ENCODE measurements at regions not wholly inside any gene's neighbourhood (a gene's known extent, or its start where the extent isn't known, plus 50 kb on each side); places are given as distances from the start of the nearest gene placed in this dataset.

- no peaks in the 10 kb centered on the region for H3K27me3 ChIP-seq (ENCODE audit: control insufficient read depth, insufficient read depth, low read length)
- H3K4me3 ChIP-seq (ENCODE audit: low read length in 3 of 3): no peak overlapping the region
- intact Hi-C loops (cut with DNase I): no loop called here
- DNase-seq (no peak), FAIRE-seq (no peak)
- TF ChIP-seq CTCF (IDR thresholded peaks at IDR 0.05; ENCODE audit: borderline replicate concordance, extremely low read depth, insufficient read depth): no peak
- H3K4me1 ChIP-seq (ENCODE audit: control insufficient read depth in 2 of 3, insufficient read depth in 2 of 3, low read depth in 1 of 3, low read length in 3 of 3): no peaks in the 10 kb centered on the region
- no peak overlapping the region for H3K9ac ChIP-seq (ENCODE audit: low read length in 3 of 3)
- H3K9me3 ChIP-seq (ENCODE audit: control insufficient read depth in 2 of 3, insufficient read depth in 1 of 3, low read length in 3 of 3): peaks cover 0 to 8% (median 0%) of the 10 kb centered on the region in 3 donors
- H3K36me3 ChIP-seq (ENCODE audit: control insufficient read depth in 2 of 3, insufficient read depth in 3 of 3, low read length in 3 of 3): no peaks in the 10 kb centered on the region
- H3K27ac ChIP-seq (ENCODE audit: low read depth in 2 of 2, low read length in 2 of 2): no peak overlapping the region
Measured at GRCh38 chr1:83017701-83018100, 981.2 kb downstream of the TTLL7 start.

GRCh38 chr1:83017276-83017675 is 981.7 kb downstream of the TTLL7 start:
- DNase-seq (no peak), FAIRE-seq (no peak)
- intact Hi-C loops (cut with DNase I): no loop called here
- H3K27ac ChIP-seq (ENCODE audit: low read depth in 2 of 2, low read length in 2 of 2): no peak overlapping the region
- H3K36me3 ChIP-seq (ENCODE audit: control insufficient read depth in 2 of 3, insufficient read depth in 3 of 3, low read length in 3 of 3): no peaks in the 10 kb centered on the region
- H3K27me3 ChIP-seq (ENCODE audit: control insufficient read depth, insufficient read depth, low read length): no peaks in the 10 kb centered on the region
- no peak overlapping the region for H3K9ac ChIP-seq (ENCODE audit: low read length in 3 of 3)
- no peaks in the 10 kb centered on the region for H3K4me1 ChIP-seq (ENCODE audit: control insufficient read depth in 2 of 3, insufficient read depth in 2 of 3, low read depth in 1 of 3, low read length in 3 of 3)
- H3K4me3 ChIP-seq (ENCODE audit: low read length in 3 of 3): no peak overlapping the region
- TF ChIP-seq CTCF (IDR thresholded peaks at IDR 0.05; ENCODE audit: borderline replicate concordance, extremely low read depth, insufficient read depth): no peak
- peaks cover 0 to 8% (median 0%) of the 10 kb centered on the region in 3 donors for H3K9me3 ChIP-seq (ENCODE audit: control insufficient read depth in 2 of 3, insufficient read depth in 1 of 3, low read length in 3 of 3)

- no peak for FAIRE-seq
- Histone ChIP-seq H3K4me1 (ENCODE audit: control insufficient read depth in 2 of 3, insufficient read depth in 2 of 3, low read depth in 1 of 3, low read length in 3 of 3) (no peaks in the 10 kb centered on the region), H3K9ac (ENCODE audit: low read length in 3 of 3) (no peak overlapping the region), H3K27ac (ENCODE audit: low read depth in 2 of 2, low read length in 2 of 2) (no peak overlapping the region), H3K27me3 (ENCODE audit: control insufficient read depth, insufficient read depth, low read length) (no peaks in the 10 kb centered on the region), H3K4me3 (ENCODE audit: low read length in 3 of 3) (no peak overlapping the region), H3K36me3 (ENCODE audit: control insufficient read depth in 2 of 3, insufficient read depth in 3 of 3, low read length in 3 of 3) (no peaks in the 10 kb centered on the region), H3K9me3 (ENCODE audit: control insufficient read depth in 2 of 3, insufficient read depth in 1 of 3, low read length in 3 of 3) (peaks cover 0 to 8% (median 0%) of the 10 kb centered on the region in 3 donors)
- intact Hi-C loops (cut with DNase I): no loop called here
- DNase-seq: no peak
- TF ChIP-seq CTCF (IDR thresholded peaks at IDR 0.05; ENCODE audit: borderline replicate concordance, extremely low read depth, insufficient read depth): no peak
Measured at GRCh38 chr1:83016354-83016849, 982.5 kb downstream of the TTLL7 start.

- no peaks in the 10 kb centered on the region for H3K4me1 ChIP-seq (ENCODE audit: control insufficient read depth in 2 of 3, insufficient read depth in 2 of 3, low read depth in 1 of 3, low read length in 3 of 3)
- H3K4me3 ChIP-seq (ENCODE audit: low read length in 3 of 3): no peak overlapping the region
- no peak overlapping the region for H3K9ac ChIP-seq (ENCODE audit: low read length in 3 of 3)
- H3K36me3 ChIP-seq (ENCODE audit: control insufficient read depth in 2 of 3, insufficient read depth in 3 of 3, low read length in 3 of 3): no peaks in the 10 kb centered on the region
- no peaks in the 10 kb centered on the region for H3K9me3 ChIP-seq (ENCODE audit: control insufficient read depth in 2 of 3, insufficient read depth in 1 of 3, low read length in 3 of 3)
- intact Hi-C loops (cut with DNase I): no loop called here
- no peaks in the 10 kb centered on the region for H3K27me3 ChIP-seq (ENCODE audit: control insufficient read depth, insufficient read depth, low read length)
- FAIRE-seq (no peak), DNase-seq (no peak)
- H3K27ac ChIP-seq (ENCODE audit: low read depth in 2 of 2, low read length in 2 of 2): no peak overlapping the region
- no peak for TF ChIP-seq CTCF (IDR thresholded peaks at IDR 0.05; ENCODE audit: borderline replicate concordance, extremely low read depth, insufficient read depth)
Measured at GRCh38 chr1:83015163-83015562, 983.8 kb downstream of the TTLL7 start.
